Lower leg skin (tissue), 3 donors: ENCODE measurements at regions not wholly inside any gene's neighbourhood (a gene's known extent, or its start where the extent isn't known, plus 50 kb on each side); places are given as distances from the start of the nearest gene placed in this dataset.
"Not testable (repeated sequence)": the region's sequence is repeated elsewhere in the genome, so short reads cannot be mapped to it uniquely, and the experiment has no call there.

Source experiments
- CTCF ChIP-seq, 3 donors: fragments of 450-650 bp; IDR thresholded peaks; one replicate each; pipeline ENCODE4 v1.5.1; 2016; ENCODE audit warnings: antibody characterized with exemption in 3 of 3, mild to moderate bottlenecking in 3 of 3, moderate library complexity in 2 of 3
- POLR2A ChIP-seq, 2 donors: fragments of 450-650 bp; IDR thresholded peaks; one replicate each; pipeline ENCODE4 v1.6.1; 2016 to 2017; ENCODE audit warnings: antibody characterized with exemption in 2 of 2, mild to moderate bottlenecking in 1 of 2, moderate library complexity in 1 of 2

GRCh38 chr15:75784511-75785480 lies 58.5 kb upstream of the UBE2Q2 start:
- not testable (repeated sequence) for TF ChIP-seq POLR2A, CTCF (IDR thresholded peaks at IDR 0.05)
